PC-9 (cell line): ENCODE measurements at regions not wholly inside any gene's neighbourhood (a gene's known extent, or its start where the extent isn't known, plus 50 kb on each side); places are given as distances from the start of the nearest gene placed in this dataset.

Experiments
- BruUV-seq: library from RNA; stranded (reverse); fragments of 400-500 nt; replicated peaks from 2 replicates; lab custom pipeline; 2021; lab: Mats Ljungman, UMichigan
- CTCF ChIA-PET: fragments of 300-600 bp; sonication (Branson Sonifier 250); formaldehyde crosslinking; loops from one replicate; lab custom pipeline; 2022; ENCODE audit warnings: antibody characterized with exemption; lab: Charles Lee
- POLR2A ChIA-PET: fragments of 300-600 bp; sonication (Branson Sonifier 250); formaldehyde crosslinking; loops from one replicate; lab custom pipeline; 2022; ENCODE audit warnings: antibody characterized with exemption; ENCODE audit not compliant: unreplicated experiment; lab: Charles Lee
- DNase-seq, 2 experiments: peaks; one replicate each; pipeline versions ENCODE4 v3.0.0 to v3.0.0-alpha.2; 2015 to 2022; ENCODE audit warnings: mixed read lengths in 1 of 2
- H2AFZ ChIP-seq: fragments of 200-600 bp; sonication (generic); 2 replicates; pipeline ENCODE4 v1.8.1; 2017; ENCODE audit warnings: antibody characterized with exemption
- H3F3A ChIP-seq: fragments of 200-600 bp; sonication (generic); 2 replicates; pipeline ENCODE4 v1.8.1; 2017; ENCODE audit warnings: antibody characterized with exemption, mild to moderate bottlenecking, low read depth; ENCODE audit not compliant: insufficient read depth
- H3K27ac ChIP-seq: fragments of 200-600 bp; sonication (generic); 2 replicates; pipeline ENCODE4 v1.6.1; 2016; ENCODE audit warnings: mixed run types
- H3K27me3 ChIP-seq: fragments of 200-600 bp; sonication (generic); 2 replicates; pipeline ENCODE4 v1.6.1; 2016; ENCODE audit warnings: low read depth, mixed run types; ENCODE audit not compliant: insufficient read depth
- H3K36me3 ChIP-seq: fragments of 200-600 bp; sonication (generic); 2 replicates; pipeline ENCODE4 v1.6.1; 2016; ENCODE audit warnings: low read depth, mixed run types
- H3K4me1 ChIP-seq: fragments of 200-600 bp; sonication (generic); replicated peaks from 2 replicates; pipeline ENCODE4 v1.6.1; 2016; ENCODE audit warnings: mixed run types; ENCODE audit not compliant: insufficient read depth
- H3K4me2 ChIP-seq: fragments of 200-600 bp; sonication (generic); 2 replicates; pipeline ENCODE4 v1.6.1; 2017; ENCODE audit warnings: mixed run types
- H3K4me3 ChIP-seq: fragments of 200-600 bp; sonication (generic); 2 replicates; pipeline ENCODE4 v1.6.1; 2016; ENCODE audit warnings: mixed run types
- H3K79me2 ChIP-seq: fragments of 200-600 bp; sonication (generic); 2 replicates; pipeline ENCODE4 v1.6.1; 2017; ENCODE audit warnings: low read depth, mixed run types
- H3K9me2 ChIP-seq: fragments of 200-600 bp; sonication (generic); 2 replicates; pipeline ENCODE4 v1.8.1; 2017; ENCODE audit warnings: mild to moderate bottlenecking; ENCODE audit not compliant: insufficient read depth
- H3K9me3 ChIP-seq: fragments of 200-600 bp; sonication (generic); 2 replicates; pipeline ENCODE4 v1.8.1; 2016; ENCODE audit warnings: low read depth; ENCODE audit not compliant: insufficient read depth
- H4K20me1 ChIP-seq: fragments of 200-600 bp; sonication (generic); 2 replicates; pipeline ENCODE4 v1.8.1; 2017; ENCODE audit not compliant: insufficient read depth
- CTCF ChIP-seq: fragments of 200-600 bp; sonication (generic); conservative IDR thresholded peaks from 2 replicates; pipeline ENCODE4 v1.6.1; 2017; ENCODE audit warnings: mixed run types, antibody characterized with exemption, mild to moderate bottlenecking, moderate library complexity
- EZH2 ChIP-seq: fragments of 200-600 bp; sonication (generic); IDR thresholded peaks from 2 replicates; pipeline ENCODE4 v1.8.0; 2017; ENCODE audit warnings: antibody characterized with exemption, low read depth
- intact Hi-C: fragments of 100-400 bp; cut with micrococcal nuclease; formaldehyde crosslinking; loops from one replicate; pipeline ENCODE4 v1.10.0; 2022; ENCODE audit not compliant: unreplicated experiment

- no peak overlapping the region for H3K4me3 ChIP-seq
- H3K4me2 ChIP-seq, result no peak overlapping the region
- ChIA-PET CTCF (no interaction called here), POLR2A (no interaction called here)
- DNase-seq, result no peak
- H3K27me3 ChIP-seq, result no peaks in the 10 kb centered on the region
- TF ChIP-seq CTCF, result no peak
- TF ChIP-seq EZH2, result no peak
- H3F3A ChIP-seq, result no peaks in the 10 kb centered on the region
- H3K9me3 ChIP-seq, result no peaks in the 10 kb centered on the region
- peaks cover 8% of the 10 kb centered on the region; the same call in 1 of the 2 replicates for H3K4me1 ChIP-seq
- H3K9me2 ChIP-seq, result no peaks in the 10 kb centered on the region
- no peak overlapping the region for H3K27ac ChIP-seq
- no peak overlapping the region for H2AFZ ChIP-seq
- H3K36me3 ChIP-seq, result no peaks in the 10 kb centered on the region
- no TSS peak for BruUV-seq
- no peaks in the 10 kb centered on the region for H3K79me2 ChIP-seq
- no peaks in the 10 kb centered on the region for H4K20me1 ChIP-seq
- intact Hi-C loops, result no loop called here
Observed at GRCh38 chr5:72034770-72035169, 72.5 kb upstream of the MAP1B start.

- no TSS peak for BruUV-seq
- CTCF ChIA-PET, result no interaction called here
- no peak overlapping the region for H3K4me2 ChIP-seq
- H3K79me2 ChIP-seq, result no peaks in the 10 kb centered on the region
- no peak overlapping the region for H3K27ac ChIP-seq
- POLR2A ChIA-PET, result no interaction called here
- TF ChIP-seq CTCF (no peak), EZH2 (no peak)
- no peak overlapping the region for H3K4me3 ChIP-seq
- no peaks in the 10 kb centered on the region for H3K36me3 ChIP-seq
- no peaks in the 10 kb centered on the region for H3K9me2 ChIP-seq
- H3K9me3 ChIP-seq, result no peaks in the 10 kb centered on the region
- H2AFZ ChIP-seq, result no peak overlapping the region
- H4K20me1 ChIP-seq, result no peaks in the 10 kb centered on the region
- peaks cover 8% of the 10 kb centered on the region; the same call in 1 of the 2 replicates for H3K4me1 ChIP-seq
- H3F3A ChIP-seq, result no peaks in the 10 kb centered on the region
- no peak for DNase-seq
- intact Hi-C loops, result no loop called here
- no peaks in the 10 kb centered on the region for H3K27me3 ChIP-seq
Observed at GRCh38 chr5:72035831-72036230, 71.4 kb upstream of the MAP1B start.

- peak in 1 of 2 experiments; percentile 51 for DNase-seq
- no peaks in the 10 kb centered on the region for H3K79me2 ChIP-seq
- TF ChIP-seq CTCF, result no peak
- no peak for TF ChIP-seq EZH2
- no peak overlapping the region for H2AFZ ChIP-seq
- H3K27me3 ChIP-seq, result no peaks in the 10 kb centered on the region
- H3K27ac ChIP-seq, result no peak overlapping the region
- H4K20me1 ChIP-seq, result no peaks in the 10 kb centered on the region
- H3K4me1 ChIP-seq, result peaks cover 8% of the 10 kb centered on the region; the same call in 1 of the 2 replicates
- POLR2A ChIA-PET, result interaction anchor here (0.6 kb wide), 2 partner anchors 27 to 105 kb away, joined by 8 to 13 read pairs; no protein-coding TSS in a partner anchor
- H3K4me2 ChIP-seq, result 0 out of 2 replicates have a peak overlapping the region, but pooled peaks have one; percentile 11
- H3K9me2 ChIP-seq, result no peaks in the 10 kb centered on the region
- no peaks in the 10 kb centered on the region for H3K9me3 ChIP-seq
- H3K36me3 ChIP-seq, result no peaks in the 10 kb centered on the region
- intact Hi-C loops, result no loop called here
- H3K4me3 ChIP-seq, result no peak overlapping the region
- CTCF ChIA-PET, result no interaction called here
- H3F3A ChIP-seq, result no peaks in the 10 kb centered on the region
- BruUV-seq, result no TSS peak
Observed at GRCh38 chr5:72036951-72037350, 70.3 kb upstream of the MAP1B start.
